ENCODE measurements at regions not wholly inside any gene's neighbourhood (a gene's known extent, or its start where the extent isn't known, plus 50 kb on each side); places are given as distances from the start of the nearest gene placed in this dataset.

DNA sequence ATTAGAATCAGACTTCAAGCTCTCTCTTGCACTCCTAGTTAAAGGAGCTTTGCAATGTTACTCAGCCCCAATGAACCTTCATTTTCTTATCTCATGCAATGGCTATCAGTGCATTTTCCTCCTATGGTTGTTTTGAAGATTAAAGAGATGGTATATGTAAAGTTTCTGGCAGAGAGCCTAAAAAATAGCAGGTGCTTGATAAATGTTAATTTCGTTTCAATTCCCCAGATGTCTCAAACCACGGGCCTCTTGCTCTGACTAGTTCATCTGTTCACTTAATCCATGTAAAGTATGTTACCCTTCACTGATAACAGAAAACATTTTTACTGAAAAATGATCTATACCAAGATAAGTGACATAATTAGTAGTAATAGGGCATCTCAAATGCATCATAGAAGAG lies 735.4 kb upstream of the USP15 start:
- no peak for TF ChIP-seq RAD21 (IDR thresholded peaks at IDR 0.05)
- TF ChIP-seq, protein P1, sequence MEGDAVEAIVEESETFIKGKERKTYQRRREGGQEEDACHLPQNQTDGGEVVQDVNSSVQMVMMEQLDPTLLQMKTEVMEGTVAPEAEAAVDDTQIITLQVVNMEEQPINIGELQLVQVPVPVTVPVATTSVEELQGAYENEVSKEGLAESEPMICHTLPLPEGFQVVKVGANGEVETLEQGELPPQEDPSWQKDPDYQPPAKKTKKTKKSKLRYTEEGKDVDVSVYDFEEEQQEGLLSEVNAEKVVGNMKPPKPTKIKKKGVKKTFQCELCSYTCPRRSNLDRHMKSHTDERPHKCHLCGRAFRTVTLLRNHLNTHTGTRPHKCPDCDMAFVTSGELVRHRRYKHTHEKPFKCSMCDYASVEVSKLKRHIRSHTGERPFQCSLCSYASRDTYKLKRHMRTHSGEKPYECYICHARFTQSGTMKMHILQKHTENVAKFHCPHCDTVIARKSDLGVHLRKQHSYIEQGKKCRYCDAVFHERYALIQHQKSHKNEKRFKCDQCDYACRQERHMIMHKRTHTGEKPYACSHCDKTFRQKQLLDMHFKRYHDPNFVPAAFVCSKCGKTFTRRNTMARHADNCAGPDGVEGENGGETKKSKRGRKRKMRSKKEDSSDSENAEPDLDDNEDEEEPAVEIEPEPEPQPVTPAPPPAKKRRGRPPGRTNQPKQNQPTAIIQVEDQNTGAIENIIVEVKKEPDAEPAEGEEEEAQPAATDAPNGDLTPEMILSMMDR (IDR thresholded peaks at IDR 0.05; ENCODE audit: low read depth, low read length, missing input control), result no peak
- TF ChIP-seq YY1 (IDR thresholded peaks at IDR 0.05), result no peak
- TF ChIP-seq GABPA (IDR thresholded peaks at IDR 0.05 in 1 of 2, conservative IDR thresholded peaks at IDR 0.05 in 1 of 2), result no peak
- TF ChIP-seq FOXA1 (IDR thresholded peaks at IDR 0.05), result no peak
- TF ChIP-seq SP1 (IDR thresholded peaks at IDR 0.05), result no peak
- TF ChIP-seq, protein P2, sequence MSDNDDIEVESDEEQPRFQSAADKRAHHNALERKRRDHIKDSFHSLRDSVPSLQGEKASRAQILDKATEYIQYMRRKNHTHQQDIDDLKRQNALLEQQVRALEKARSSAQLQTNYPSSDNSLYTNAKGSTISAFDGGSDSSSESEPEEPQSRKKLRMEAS (IDR thresholded peaks at IDR 0.05), result no peak
